ENCODE measurements at regions not wholly inside any gene's neighbourhood (a gene's known extent, or its start where the extent isn't known, plus 50 kb on each side); places are given as distances from the start of the nearest gene placed in this dataset.
"Not testable (repeated sequence)": the region's sequence is repeated elsewhere in the genome, so short reads cannot be mapped to it uniquely, and the experiment has no call there.

DNA sequence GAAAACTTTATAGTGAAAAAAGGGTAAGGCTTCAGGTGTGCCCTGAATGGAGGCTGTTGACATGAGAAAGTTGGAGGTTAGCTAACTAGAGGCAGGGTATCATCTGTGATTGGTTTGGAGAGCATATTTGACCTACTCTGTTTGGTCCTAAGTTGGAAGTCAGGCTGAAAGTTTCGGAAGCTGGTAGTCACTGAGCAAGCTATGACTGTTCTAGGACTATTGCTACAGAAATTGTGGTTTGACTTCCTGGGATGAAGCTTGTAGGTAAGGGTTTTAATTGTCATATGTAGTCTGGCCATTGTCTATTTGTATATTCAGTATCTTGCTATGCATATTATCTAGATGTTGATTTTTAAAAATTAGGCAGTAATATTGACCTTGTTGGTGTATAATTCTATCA is 565.0 kb downstream of the TMEM135 start:
- TF ChIP-seq, protein P1, sequence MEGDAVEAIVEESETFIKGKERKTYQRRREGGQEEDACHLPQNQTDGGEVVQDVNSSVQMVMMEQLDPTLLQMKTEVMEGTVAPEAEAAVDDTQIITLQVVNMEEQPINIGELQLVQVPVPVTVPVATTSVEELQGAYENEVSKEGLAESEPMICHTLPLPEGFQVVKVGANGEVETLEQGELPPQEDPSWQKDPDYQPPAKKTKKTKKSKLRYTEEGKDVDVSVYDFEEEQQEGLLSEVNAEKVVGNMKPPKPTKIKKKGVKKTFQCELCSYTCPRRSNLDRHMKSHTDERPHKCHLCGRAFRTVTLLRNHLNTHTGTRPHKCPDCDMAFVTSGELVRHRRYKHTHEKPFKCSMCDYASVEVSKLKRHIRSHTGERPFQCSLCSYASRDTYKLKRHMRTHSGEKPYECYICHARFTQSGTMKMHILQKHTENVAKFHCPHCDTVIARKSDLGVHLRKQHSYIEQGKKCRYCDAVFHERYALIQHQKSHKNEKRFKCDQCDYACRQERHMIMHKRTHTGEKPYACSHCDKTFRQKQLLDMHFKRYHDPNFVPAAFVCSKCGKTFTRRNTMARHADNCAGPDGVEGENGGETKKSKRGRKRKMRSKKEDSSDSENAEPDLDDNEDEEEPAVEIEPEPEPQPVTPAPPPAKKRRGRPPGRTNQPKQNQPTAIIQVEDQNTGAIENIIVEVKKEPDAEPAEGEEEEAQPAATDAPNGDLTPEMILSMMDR (IDR thresholded peaks at IDR 0.05) = no peak
- ATAC-seq (no peak), DNase-seq (no peak)
- no peaks in the 10 kb centered on the region for H3K36me3 ChIP-seq
- H3K4me3 ChIP-seq = no peak overlapping the region
- no peak overlapping the region for H3K27ac ChIP-seq
- no peaks in the 10 kb centered on the region for H3K9me3 ChIP-seq
- H3K4me1 ChIP-seq = no peaks in the 10 kb centered on the region
- H3K27me3 ChIP-seq = no peaks in the 10 kb centered on the region
- intact Hi-C loops (cut with DNase I) = no loop called here

DNA sequence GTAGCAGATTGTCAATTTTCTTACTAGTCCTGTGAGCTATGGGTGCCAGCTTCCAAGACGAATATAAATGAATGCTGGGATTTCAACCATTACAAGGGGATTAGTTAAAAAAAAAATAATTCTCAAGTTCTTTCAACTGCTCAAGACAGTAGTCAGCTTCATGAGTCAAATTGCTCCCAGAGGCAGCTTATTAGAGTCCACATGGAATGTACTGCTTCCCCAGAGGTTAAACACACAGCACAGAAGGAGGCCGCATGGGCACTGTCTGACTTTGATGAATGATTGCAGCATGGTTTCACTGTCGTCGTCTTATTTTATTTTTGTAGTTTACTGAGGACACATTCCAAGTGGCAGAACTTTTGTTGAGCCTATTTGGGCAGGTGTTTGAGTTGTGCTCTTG is 563.2 kb downstream of the TMEM135 start:
- TF ChIP-seq, protein P1 (IDR thresholded peaks at IDR 0.05) = no peak
- DNase-seq (no peak), ATAC-seq (no peak)
- Histone ChIP-seq H3K9me3 (no peaks in the 10 kb centered on the region), H3K4me1 (no peaks in the 10 kb centered on the region), H3K4me3 (no peak overlapping the region), H3K27me3 (no peaks in the 10 kb centered on the region), H3K27ac (no peak overlapping the region), H3K36me3 (no peaks in the 10 kb centered on the region)
- intact Hi-C loops (cut with DNase I) = no loop called here

DNA sequence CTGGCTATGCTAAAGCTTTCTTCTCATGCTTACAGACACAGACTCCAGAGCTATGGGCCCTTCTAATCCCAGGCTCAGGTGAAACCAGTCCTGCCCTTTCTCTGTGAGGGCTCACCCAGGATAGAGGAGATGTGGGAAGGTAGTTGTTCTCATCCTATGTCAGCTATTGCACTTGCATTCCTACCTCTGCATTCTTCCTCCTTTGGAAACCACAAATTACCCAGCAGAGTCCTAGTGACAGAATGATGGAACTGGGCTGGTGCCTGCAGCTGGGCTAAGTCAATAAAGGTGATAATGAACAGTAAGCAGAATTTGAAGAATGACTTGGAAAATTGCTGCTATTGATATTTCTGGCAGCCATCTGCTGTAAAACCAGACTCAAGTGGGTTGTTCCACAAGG is 560.0 kb downstream of the TMEM135 start:
- no peak for ATAC-seq
- Histone ChIP-seq H3K9me3 (no peaks in the 10 kb centered on the region), H3K27me3 (no peaks in the 10 kb centered on the region), H3K4me1 (no peaks in the 10 kb centered on the region), H3K27ac (no peak overlapping the region), H3K4me3 (no peak overlapping the region), H3K36me3 (no peaks in the 10 kb centered on the region)
- TF ChIP-seq, protein P1 (IDR thresholded peaks at IDR 0.05) = no peak
- intact Hi-C loops (cut with DNase I) = no loop called here
- no peak for DNase-seq

DNA sequence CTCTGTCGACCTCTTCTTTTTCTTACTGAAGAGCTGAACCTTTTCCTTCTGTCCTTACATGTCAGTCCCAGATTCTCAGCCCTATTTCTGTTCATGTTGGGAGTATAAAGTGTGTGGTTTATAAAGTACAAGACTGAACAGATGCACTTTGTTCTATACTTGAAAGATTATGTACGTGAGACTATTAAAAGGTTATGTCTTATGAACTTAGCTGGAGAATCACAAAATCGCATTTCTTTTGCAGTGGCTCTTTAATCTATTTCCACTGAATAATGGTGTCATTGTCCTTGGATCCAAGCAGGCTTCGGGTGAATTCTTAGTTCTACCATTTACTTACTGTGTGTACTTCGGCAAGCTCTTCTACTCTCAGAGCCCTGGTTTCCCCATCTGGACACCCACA is 558.4 kb downstream of the TMEM135 start:
- no peaks in the 10 kb centered on the region for H3K4me1 ChIP-seq
- TF ChIP-seq, protein P1 (IDR thresholded peaks at IDR 0.05) = no peak
- no peak for DNase-seq
- H3K4me3 ChIP-seq = no peak overlapping the region
- H3K36me3 ChIP-seq = no peaks in the 10 kb centered on the region
- ATAC-seq = no peak
- H3K27me3 ChIP-seq = no peaks in the 10 kb centered on the region
- peaks cover 0 to 14% of the 10 kb centered on the region in 2 donors for H3K9me3 ChIP-seq
- intact Hi-C loops (cut with DNase I) = no loop called here
- H3K27ac ChIP-seq = no peak overlapping the region

DNA sequence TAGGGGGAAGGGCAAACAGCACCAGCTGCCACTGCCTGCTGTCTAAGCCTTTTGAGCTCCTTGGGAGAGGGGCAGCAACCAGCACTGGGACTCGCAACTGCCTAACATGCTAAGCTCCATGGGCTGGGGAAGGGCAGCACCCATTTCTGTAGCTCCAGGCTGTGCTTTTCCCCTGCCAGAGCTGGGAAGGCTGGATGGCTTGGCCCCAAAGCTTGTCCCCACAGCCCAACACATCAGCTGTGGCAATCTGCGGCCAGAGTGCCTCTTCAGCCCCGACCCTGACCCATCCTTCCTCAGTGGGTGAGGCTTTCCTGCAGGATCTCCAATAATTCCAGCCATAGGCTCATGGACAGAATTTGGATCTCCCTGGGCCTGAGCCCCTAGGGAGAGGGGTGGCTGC is 551.3 kb downstream of the TMEM135 start:
- intact Hi-C loops (cut with DNase I) = no loop called here
- no peaks in the 10 kb centered on the region for H3K36me3 ChIP-seq
- no peak for ATAC-seq
- DNase-seq = no peak
- no peak overlapping the region for H3K27ac ChIP-seq
- no peaks in the 10 kb centered on the region for H3K27me3 ChIP-seq
- H3K4me3 ChIP-seq = no peak overlapping the region
- no peaks in the 10 kb centered on the region for H3K4me1 ChIP-seq
- TF ChIP-seq, protein P1 (IDR thresholded peaks at IDR 0.05) = no peak
- H3K9me3 ChIP-seq = peaks cover 0 to 60% of the 10 kb centered on the region in 2 donors

DNA sequence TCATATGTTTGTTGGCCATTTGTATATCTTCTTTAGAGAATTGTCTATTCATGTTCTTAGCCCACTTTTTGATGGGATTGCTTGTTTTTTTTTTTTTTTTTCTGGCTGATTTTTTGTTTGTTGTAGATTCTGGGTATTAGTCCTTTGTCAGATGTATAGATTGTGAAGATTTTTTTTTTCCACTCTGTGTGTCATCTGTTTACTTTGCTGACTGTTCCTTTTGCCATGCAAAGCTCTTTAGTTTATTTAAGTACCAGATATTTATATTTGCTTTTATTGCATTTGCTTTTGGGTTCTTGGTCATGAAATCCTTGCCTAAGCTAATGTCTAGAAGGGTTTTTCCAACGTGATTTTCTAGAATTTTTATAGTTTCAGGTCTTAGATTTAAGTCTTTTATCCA is 547.9 kb downstream of the TMEM135 start:
- DNase-seq; H3K36me3 ChIP-seq; H3K27ac ChIP-seq; H3K27me3 ChIP-seq; H3K4me3 ChIP-seq; ATAC-seq; H3K4me1 ChIP-seq; intact Hi-C loops (cut with DNase I): not testable (repeated sequence)
- peaks cover 0 to 41% of the 10 kb centered on the region in 2 donors for H3K9me3 ChIP-seq
